ENCODE measurements at regions not wholly inside any gene's neighbourhood (a gene's known extent, or its start where the extent isn't known, plus 50 kb on each side); places are given as distances from the start of the nearest gene placed in this dataset.

GRCh38 chr13:110089100-110089499 lies 217.9 kb downstream of the COL4A1 start:
- Histone ChIP-seq H3K56ac (ENCODE audit: insufficient read length, low read depth, low read length) (no peak overlapping the region), H3K18ac (ENCODE audit: insufficient read length, low read depth, low read length) (no peak overlapping the region), H3K27ac (ENCODE audit: insufficient read length, low read depth, low read length) (no peak overlapping the region), H3K23me2 (ENCODE audit: insufficient read length, low read depth, low read length, poor library complexity, severe bottlenecking) (no peaks in the 10 kb centered on the region), H3K4me1 (ENCODE audit: insufficient read depth, low read length) (no peaks in the 10 kb centered on the region), H2BK20ac (ENCODE audit: low read depth, low read length, poor library complexity, severe bottlenecking) (no peak overlapping the region), H4K20me1 (ENCODE audit: control insufficient read depth, insufficient read depth, insufficient read length) (peaks cover 2% of the 10 kb centered on the region), H2BK120ac (ENCODE audit: low read depth, low read length, poor library complexity, severe bottlenecking) (no peak overlapping the region), H4K5ac (ENCODE audit: insufficient read length, low read depth, low read length) (no peak overlapping the region), H3K14ac (ENCODE audit: insufficient read depth, low read length) (no peak overlapping the region), H3K79me2 (ENCODE audit: insufficient read depth, low read length) (no peaks in the 10 kb centered on the region), H2BK15ac (ENCODE audit: low read depth, low read length) (no peak overlapping the region), H3K9me3 (ENCODE audit: control insufficient read depth, low read depth, low read length) (no peaks in the 10 kb centered on the region), H2BK5ac (ENCODE audit: insufficient read length, low read length) (no peak overlapping the region), H2AK5ac (ENCODE audit: insufficient read length, low read length) (no peak overlapping the region), H3K27me3 (ENCODE audit: insufficient read depth, low read length) (no peaks in the 10 kb centered on the region), H3K79me1 (ENCODE audit: insufficient read depth, low read depth, low read length, poor library complexity, severe bottlenecking) (no peaks in the 10 kb centered on the region), H3K4me2 (ENCODE audit: insufficient read depth, insufficient read length, low read length) (no peak overlapping the region), H3K23ac (ENCODE audit: insufficient read length, low read depth, low read length) (no peak overlapping the region), H3T11ph (ENCODE audit: low read length) (no peak overlapping the region), H3K4ac (ENCODE audit: low read depth, low read length) (no peak overlapping the region), H3K9ac (ENCODE audit: extremely low read depth, insufficient read length, low read length) (no peak overlapping the region), H2BK12ac (ENCODE audit: insufficient read length, low read depth, low read length) (no peak overlapping the region), H2AFZ (ENCODE audit: low read length) (no peak overlapping the region), H4K91ac (ENCODE audit: insufficient read length, low read depth, low read length) (no peak overlapping the region), H4K8ac (replicated peaks; ENCODE audit: insufficient read length, low read depth, low read length) (no peak overlapping the region)
- no peak for DNase-seq
- Mint-ChIP-seq H3K27ac (no peak overlapping the region), H3K9me3 (peaks cover 8 to 15% of the 10 kb centered on the region in 2 experiments; a peak in 4 of 5 replicates), H3K27me3 (ENCODE audit: low read depth) (peaks cover 5% of the 10 kb centered on the region; the same call in 1 of the 2 replicates), H3K36me3 (ENCODE audit: insufficient read depth in 1 of 3, low read depth in 3 of 3) (peaks cover 0 to 5% (median 0%) of the 10 kb centered on the region in 3 experiments; a peak in 2 of 7 replicates), H3K4me3 (no peak overlapping the region), H3K4me1 (peaks cover 0 to under 1% of the 10 kb centered on the region in 2 experiments; a peak in 1 of 4 replicates)
- TF ChIP-seq CTCF (conservative IDR thresholded peaks at IDR 0.05), result no peak
